Fibroblast of lung (primary cell): ENCODE measurements at regions not wholly inside any gene's neighbourhood (a gene's known extent, or its start where the extent isn't known, plus 50 kb on each side); places are given as distances from the start of the nearest gene placed in this dataset.

Source experiments
- DNase-seq, 2 donors: peaks; one replicate each; pipeline versions ENCODE4 v3.0.0 to v3.0.0-alpha.2; 2010; ENCODE audit warnings: low read depth in 2 of 2
- H2AFZ ChIP-seq: 2 replicates; pipeline ENCODE4 v1.5.1; 2012; ENCODE audit warnings: low read length, control low read depth, inconsistent platforms
- H3K27ac ChIP-seq: 2 replicates; pipeline ENCODE4 v1.5.1; 2011; ENCODE audit warnings: low read length, control low read depth; ENCODE audit not compliant: insufficient read depth
- H3K27me3 ChIP-seq: 2 replicates; pipeline ENCODE4 v1.5.1; 2011; ENCODE audit warnings: mild to moderate bottlenecking, low read length; ENCODE audit not compliant: control insufficient read depth, insufficient read depth
- H3K36me3 ChIP-seq: 2 replicates; pipeline ENCODE4 v1.5.1; 2011; ENCODE audit warnings: low read length; ENCODE audit not compliant: control insufficient read depth, insufficient read depth
- H3K4me1 ChIP-seq: 2 replicates; pipeline ENCODE4 v1.5.1; 2011; ENCODE audit warnings: low read length; ENCODE audit not compliant: control insufficient read depth, insufficient read depth; ENCODE audit errors: extremely low read depth
- H3K4me2 ChIP-seq: 2 replicates; pipeline ENCODE4 v1.5.1; 2011; ENCODE audit warnings: low read length, control low read depth; ENCODE audit not compliant: insufficient read depth; ENCODE audit errors: extremely low read depth
- H3K4me3 ChIP-seq, 4 experiments: fragments of 200-600 bp in 1 of 4; sonication (generic) in 1 of 4; replicated peaks in 1 of 4; 2 replicates each; pipeline ENCODE4 v1.5.1; 2011 to 2016; ENCODE audit warnings: low read length in 4 of 4, low read depth in 3 of 4, mild to moderate bottlenecking in 3 of 4, control low read depth in 2 of 4, inconsistent platforms in 1 of 4, mixed read lengths in 1 of 4; ENCODE audit not compliant: insufficient read depth in 1 of 4; ENCODE audit errors: control extremely low read depth in 1 of 4
- H3K79me2 ChIP-seq: 2 replicates; pipeline ENCODE4 v1.5.1; 2012; ENCODE audit warnings: mild to moderate bottlenecking, low read length, inconsistent platforms; ENCODE audit not compliant: control insufficient read depth, insufficient read depth
- H3K9ac ChIP-seq: 2 replicates; pipeline ENCODE4 v1.5.1; 2011; ENCODE audit warnings: mild to moderate bottlenecking, low read length, control low read depth; ENCODE audit not compliant: insufficient read depth
- H3K9me3 ChIP-seq: 2 replicates; pipeline ENCODE4 v1.5.1; 2012; ENCODE audit warnings: low read depth, low read length; ENCODE audit not compliant: control insufficient read depth, insufficient read depth
- H4K20me1 ChIP-seq: 2 replicates; pipeline ENCODE4 v1.5.1; 2011; ENCODE audit warnings: low read length; ENCODE audit not compliant: control insufficient read depth, insufficient read depth; ENCODE audit errors: extremely low read depth
- CTCF ChIP-seq, 2 donors: IDR thresholded peaks in 1 of 2; conservative IDR thresholded peaks in 1 of 2; 1 replicate in 1 of 2; 2 replicates in 1 of 2; pipeline ENCODE4 v1.5.1; 2011 to 2012; ENCODE audit warnings: low read length in 2 of 2, control low read depth in 1 of 2, inconsistent platforms in 1 of 2, low read depth in 1 of 2, mild to moderate bottlenecking in 1 of 2
- EZH2 ChIP-seq: IDR thresholded peaks from 2 replicates; pipeline ENCODE4 v1.5.1; 2012; ENCODE audit warnings: low read length, control low read depth, mild to moderate bottlenecking; ENCODE audit errors: missing control alignments

DNA sequence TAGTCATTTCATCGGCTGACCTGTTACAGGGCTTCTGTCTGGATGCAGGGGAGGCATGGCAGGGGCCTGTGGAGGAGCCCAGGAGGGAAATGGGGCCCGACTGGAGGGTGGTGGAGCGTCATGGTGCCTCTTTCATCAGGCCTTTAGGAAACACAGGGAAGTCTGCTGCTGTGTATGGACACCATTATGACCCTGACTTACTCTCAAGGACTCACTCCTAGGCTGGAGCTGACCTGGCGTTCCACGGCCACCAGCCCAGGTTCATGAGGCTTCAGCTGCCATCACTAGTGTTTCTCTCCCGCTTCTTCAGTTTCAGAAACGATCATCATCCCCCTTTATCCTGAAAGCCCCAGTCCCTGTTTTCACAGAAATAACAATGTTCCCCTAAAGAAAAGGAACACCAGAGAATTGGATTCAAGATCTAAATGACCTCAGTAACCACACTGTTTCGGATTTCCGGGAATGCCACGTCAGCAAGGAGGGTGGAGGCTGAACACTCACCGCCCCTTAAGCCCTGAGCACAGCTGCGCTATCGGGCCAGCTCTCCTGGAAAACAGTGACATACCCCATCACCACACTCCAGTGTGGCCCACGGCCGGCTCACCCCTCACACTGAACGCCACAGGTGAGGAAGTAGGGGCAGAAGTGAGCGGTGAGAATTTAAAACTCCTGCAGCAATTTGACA, 67.6 kb downstream of the SOX1 start:
- Histone ChIP-seq H3K27ac (no peak overlapping the region), H4K20me1 (no peaks in the 10 kb centered on the region), H3K79me2 (no peaks in the 10 kb centered on the region), H2AFZ (no peak overlapping the region), H3K4me2 (no peak overlapping the region), H3K4me1 (no peaks in the 10 kb centered on the region), H3K4me3 (no peak overlapping the region), H3K27me3 (no peaks in the 10 kb centered on the region), H3K9ac (no peak overlapping the region), H3K36me3 (no peaks in the 10 kb centered on the region), H3K9me3 (no peaks in the 10 kb centered on the region)
- DNase-seq: no peak
- TF ChIP-seq EZH2: no peak
- no peak for TF ChIP-seq CTCF (conservative IDR thresholded peaks at IDR 0.05 in 1 of 2, IDR thresholded peaks at IDR 0.05 in 1 of 2; ENCODE audit: low read depth in 1 of 2, low read length in 2 of 2)

GRCh38 chr13:112136095-112136494, 69.1 kb downstream of the SOX1 start:
- Histone ChIP-seq H4K20me1 (no peaks in the 10 kb centered on the region), H3K4me3 (no peak overlapping the region), H3K27ac (no peak overlapping the region), H3K4me2 (no peak overlapping the region), H3K36me3 (no peaks in the 10 kb centered on the region), H3K9me3 (no peaks in the 10 kb centered on the region), H3K27me3 (no peaks in the 10 kb centered on the region), H3K4me1 (no peaks in the 10 kb centered on the region), H3K9ac (no peak overlapping the region), H2AFZ (no peak overlapping the region), H3K79me2 (no peaks in the 10 kb centered on the region)
- no peak for DNase-seq
- TF ChIP-seq CTCF (conservative IDR thresholded peaks at IDR 0.05 in 1 of 2, IDR thresholded peaks at IDR 0.05 in 1 of 2; ENCODE audit: low read depth in 1 of 2, low read length in 2 of 2): no peak
- no peak for TF ChIP-seq EZH2

GRCh38 chr13:112137144-112137543, 70.2 kb downstream of the SOX1 start:
- Histone ChIP-seq H3K9ac (no peak overlapping the region), H3K4me1 (no peaks in the 10 kb centered on the region), H3K36me3 (no peaks in the 10 kb centered on the region), H4K20me1 (no peaks in the 10 kb centered on the region), H3K27ac (no peak overlapping the region), H3K9me3 (no peaks in the 10 kb centered on the region), H3K79me2 (no peaks in the 10 kb centered on the region), H3K4me3 (no peak overlapping the region), H3K27me3 (no peaks in the 10 kb centered on the region), H2AFZ (no peak overlapping the region), H3K4me2 (no peak overlapping the region)
- no peak for DNase-seq
- no peak for TF ChIP-seq CTCF (conservative IDR thresholded peaks at IDR 0.05 in 1 of 2, IDR thresholded peaks at IDR 0.05 in 1 of 2; ENCODE audit: low read depth in 1 of 2, low read length in 2 of 2)
- no peak for TF ChIP-seq EZH2
